Lower leg skin (tissue), 3 donors: ENCODE measurements at regions not wholly inside any gene's neighbourhood (a gene's known extent, or its start where the extent isn't known, plus 50 kb on each side); places are given as distances from the start of the nearest gene placed in this dataset.

Source experiments
- POLR2A ChIP-seq, 2 donors: fragments of 450-650 bp; IDR thresholded peaks; one replicate each; pipeline ENCODE4 v1.6.1; 2016 to 2017; ENCODE audit warnings: antibody characterized with exemption in 2 of 2, mild to moderate bottlenecking in 1 of 2, moderate library complexity in 1 of 2
- TF ChIP-seq, protein P1 (sequence below), 3 donors: fragments of 450-650 bp; IDR thresholded peaks; one replicate each; pipeline ENCODE4 v1.5.1; 2016; ENCODE audit warnings: antibody characterized with exemption in 3 of 3, mild to moderate bottlenecking in 3 of 3, moderate library complexity in 2 of 3

DNA sequence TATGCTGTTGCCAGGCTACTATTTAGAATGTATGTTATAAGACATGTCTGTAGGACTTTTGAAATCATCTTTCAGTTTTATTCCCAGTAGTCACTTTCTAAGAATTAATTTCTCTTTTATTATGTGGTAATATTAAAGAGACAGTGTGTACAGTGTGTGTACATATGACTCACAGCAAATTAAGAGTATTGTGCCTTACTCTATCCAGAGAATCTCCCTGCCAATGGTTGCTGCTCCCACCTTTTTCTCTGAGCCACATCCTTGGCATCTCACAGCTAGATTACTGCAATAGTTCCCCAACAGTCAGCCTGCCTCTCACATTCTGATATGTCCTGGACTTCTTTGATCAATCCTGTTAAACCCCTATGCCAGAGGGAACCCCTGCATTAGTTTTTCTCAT lies 114.5 kb downstream of the ANXA5 start:
- TF ChIP-seq, protein P1, sequence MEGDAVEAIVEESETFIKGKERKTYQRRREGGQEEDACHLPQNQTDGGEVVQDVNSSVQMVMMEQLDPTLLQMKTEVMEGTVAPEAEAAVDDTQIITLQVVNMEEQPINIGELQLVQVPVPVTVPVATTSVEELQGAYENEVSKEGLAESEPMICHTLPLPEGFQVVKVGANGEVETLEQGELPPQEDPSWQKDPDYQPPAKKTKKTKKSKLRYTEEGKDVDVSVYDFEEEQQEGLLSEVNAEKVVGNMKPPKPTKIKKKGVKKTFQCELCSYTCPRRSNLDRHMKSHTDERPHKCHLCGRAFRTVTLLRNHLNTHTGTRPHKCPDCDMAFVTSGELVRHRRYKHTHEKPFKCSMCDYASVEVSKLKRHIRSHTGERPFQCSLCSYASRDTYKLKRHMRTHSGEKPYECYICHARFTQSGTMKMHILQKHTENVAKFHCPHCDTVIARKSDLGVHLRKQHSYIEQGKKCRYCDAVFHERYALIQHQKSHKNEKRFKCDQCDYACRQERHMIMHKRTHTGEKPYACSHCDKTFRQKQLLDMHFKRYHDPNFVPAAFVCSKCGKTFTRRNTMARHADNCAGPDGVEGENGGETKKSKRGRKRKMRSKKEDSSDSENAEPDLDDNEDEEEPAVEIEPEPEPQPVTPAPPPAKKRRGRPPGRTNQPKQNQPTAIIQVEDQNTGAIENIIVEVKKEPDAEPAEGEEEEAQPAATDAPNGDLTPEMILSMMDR (IDR thresholded peaks at IDR 0.05), result no peak
- TF ChIP-seq POLR2A (IDR thresholded peaks at IDR 0.05), result no peak
